Peyer's patch (tissue), 4 donors: ENCODE measurements at regions not wholly inside any gene's neighbourhood (a gene's known extent, or its start where the extent isn't known, plus 50 kb on each side); places are given as distances from the start of the nearest gene placed in this dataset.

Experiments
- DNase-seq, 3 donors: peaks; one replicate each; pipeline ENCODE4 v3.0.0-alpha.2; 2017 to 2019
- H3K27ac ChIP-seq, 4 donors: fragments of 200-600 bp; sonication (generic); one replicate each; pipeline ENCODE4 v1.5.1; 2016 to 2019
- H3K27me3 ChIP-seq, 2 donors: fragments of 200-600 bp; sonication (generic); one replicate each; pipeline ENCODE4 v1.5.1; 2019
- H3K36me3 ChIP-seq, 3 donors: fragments of 200-600 bp; sonication (generic); one replicate each; pipeline ENCODE4 v1.5.1; 2016 to 2019
- H3K4me1 ChIP-seq, 4 donors: fragments of 200-600 bp; sonication (generic); one replicate each; pipeline ENCODE4 v1.5.1; 2016 to 2019
- H3K4me3 ChIP-seq, 4 donors: fragments of 200-600 bp; sonication (generic); 1 replicate in 3 of 4; 2 replicates in 1 of 4; pipeline ENCODE4 v1.5.1; 2016 to 2019; ENCODE audit warnings: mild to moderate bottlenecking in 1 of 4
- H3K9me3 ChIP-seq, 4 donors: fragments of 200-600 bp; sonication (generic); one replicate each; pipeline ENCODE4 v1.5.1; 2016 to 2019; ENCODE audit warnings: mild to moderate bottlenecking in 1 of 4
- CTCF ChIP-seq, 6 experiments: fragments of 450-650 bp in 4 of 6; fragments of 200-600 bp in 2 of 6; sonication (generic) in 1 of 6; IDR thresholded peaks; one replicate each; pipeline ENCODE4 v1.5.1; 2017 to 2019; ENCODE audit warnings: antibody characterized with exemption in 6 of 6, mild to moderate bottlenecking in 3 of 6, moderate library complexity in 1 of 6
- POLR2A ChIP-seq, 2 donors: fragments of 450-650 bp; IDR thresholded peaks; one replicate each; pipeline ENCODE4 v1.5.1; 2017; ENCODE audit warnings: antibody characterized with exemption in 2 of 2, mild to moderate bottlenecking in 2 of 2, moderate library complexity in 2 of 2

- TF ChIP-seq CTCF (IDR thresholded peaks at IDR 0.05) (no peak), POLR2A (IDR thresholded peaks at IDR 0.05) (no peak)
- Histone ChIP-seq H3K4me3 (no peak overlapping the region), H3K36me3 (no peaks in the 10 kb centered on the region), H3K4me1 (no peaks in the 10 kb centered on the region), H3K27me3 (no peaks in the 10 kb centered on the region), H3K9me3 (no peaks in the 10 kb centered on the region), H3K27ac (no peak overlapping the region)
- DNase-seq, result no peak
These were observed 640.7 kb downstream of the IRS1 start for GRCh38 chr2:226158940-226159339.

GRCh38 chr2:226158229-226158628 is 641.4 kb downstream of the IRS1 start:
- no peaks in the 10 kb centered on the region for H3K4me1 ChIP-seq
- no peaks in the 10 kb centered on the region for H3K9me3 ChIP-seq
- no peak for DNase-seq
- no peaks in the 10 kb centered on the region for H3K36me3 ChIP-seq
- no peak for TF ChIP-seq POLR2A (IDR thresholded peaks at IDR 0.05)
- TF ChIP-seq CTCF (IDR thresholded peaks at IDR 0.05), result no peak
- H3K27me3 ChIP-seq, result no peaks in the 10 kb centered on the region
- H3K4me3 ChIP-seq, result no peak overlapping the region
- no peak overlapping the region for H3K27ac ChIP-seq

GRCh38 chr2:226155093-226155875 is 644.3 kb downstream of the IRS1 start:
- H3K9me3 ChIP-seq, result no peaks in the 10 kb centered on the region
- no peak for TF ChIP-seq POLR2A (IDR thresholded peaks at IDR 0.05)

GRCh38 chr2:226154610-226155009 is 645.0 kb downstream of the IRS1 start:
- Histone ChIP-seq H3K27ac (no peak overlapping the region), H3K27me3 (no peaks in the 10 kb centered on the region), H3K9me3 (no peaks in the 10 kb centered on the region), H3K36me3 (no peaks in the 10 kb centered on the region), H3K4me3 (no peak overlapping the region), H3K4me1 (no peaks in the 10 kb centered on the region)
- no peak for DNase-seq
- TF ChIP-seq POLR2A (IDR thresholded peaks at IDR 0.05) (no peak), CTCF (IDR thresholded peaks at IDR 0.05) (no peak)

More at GRCh38 chr2:226155093-226155875, 644.3 kb downstream of the IRS1 start:
- H3K36me3 ChIP-seq, result no peaks in the 10 kb centered on the region
- no peak overlapping the region for H3K27ac ChIP-seq
- no peaks in the 10 kb centered on the region for H3K4me1 ChIP-seq
- H3K4me3 ChIP-seq, result no peak overlapping the region
- H3K27me3 ChIP-seq, result no peaks in the 10 kb centered on the region
- DNase-seq, result no peak

- Histone ChIP-seq H3K36me3 (no peaks in the 10 kb centered on the region), H3K4me3 (no peak overlapping the region), H3K27me3 (no peaks in the 10 kb centered on the region), H3K9me3 (no peaks in the 10 kb centered on the region), H3K27ac (no peak overlapping the region), H3K4me1 (no peaks in the 10 kb centered on the region)
- no peak for DNase-seq
- TF ChIP-seq CTCF (IDR thresholded peaks at IDR 0.05) (no peak), POLR2A (IDR thresholded peaks at IDR 0.05) (no peak)
These were observed 646.1 kb downstream of the IRS1 start for GRCh38 chr2:226153553-226153952.

GRCh38 chr2:226151157-226151556 is 648.5 kb downstream of the IRS1 start:
- no peaks in the 10 kb centered on the region for H3K27me3 ChIP-seq
- H3K27ac ChIP-seq, result no peak overlapping the region
- H3K9me3 ChIP-seq, result no peaks in the 10 kb centered on the region
- no peaks in the 10 kb centered on the region for H3K36me3 ChIP-seq
- no peak overlapping the region for H3K4me3 ChIP-seq
- TF ChIP-seq CTCF (IDR thresholded peaks at IDR 0.05) (no peak), POLR2A (IDR thresholded peaks at IDR 0.05) (no peak)
- no peaks in the 10 kb centered on the region for H3K4me1 ChIP-seq
- no peak for DNase-seq
